BLaER1 (cell line): ENCODE measurements at regions not wholly inside any gene's neighbourhood (a gene's known extent, or its start where the extent isn't known, plus 50 kb on each side); places are given as distances from the start of the nearest gene placed in this dataset.

Experiments
- H3K27ac ChIP-seq: shearing (Covaris generic); formaldehyde crosslinking; 2 replicates; pipeline ENCODE4 v1.8.1; 2022
- H3K27me3 ChIP-seq: shearing (Covaris generic); formaldehyde crosslinking; 2 replicates; pipeline ENCODE4 v1.8.1; 2022
- H3K36me3 ChIP-seq: shearing (Covaris generic); formaldehyde crosslinking; 2 replicates; pipeline ENCODE4 v1.8.1; 2022
- H3K4me1 ChIP-seq: shearing (Covaris generic); formaldehyde crosslinking; 2 replicates; pipeline ENCODE4 v1.8.1; 2022
- H3K4me2 ChIP-seq: shearing (Covaris generic); formaldehyde crosslinking; 2 replicates; pipeline ENCODE4 v1.8.1; 2022
- H3K4me3 ChIP-seq: shearing (Covaris generic); formaldehyde crosslinking; 2 replicates; pipeline ENCODE4 v1.8.1; 2022
- H3K9ac ChIP-seq: shearing (Covaris generic); formaldehyde crosslinking; 2 replicates; pipeline ENCODE4 v1.8.1; 2022
- H3K9me3 ChIP-seq: shearing (Covaris generic); formaldehyde crosslinking; 2 replicates; pipeline ENCODE4 v1.8.1; 2022
- H4K20me1 ChIP-seq: shearing (Covaris generic); formaldehyde crosslinking; 2 replicates; pipeline ENCODE4 v1.8.1; 2022
- Cebpa-rat ChIP-seq: shearing (Covaris generic); IDR thresholded peaks from 2 replicates; pipeline ENCODE4 v1.8.1; 2022

DNA sequence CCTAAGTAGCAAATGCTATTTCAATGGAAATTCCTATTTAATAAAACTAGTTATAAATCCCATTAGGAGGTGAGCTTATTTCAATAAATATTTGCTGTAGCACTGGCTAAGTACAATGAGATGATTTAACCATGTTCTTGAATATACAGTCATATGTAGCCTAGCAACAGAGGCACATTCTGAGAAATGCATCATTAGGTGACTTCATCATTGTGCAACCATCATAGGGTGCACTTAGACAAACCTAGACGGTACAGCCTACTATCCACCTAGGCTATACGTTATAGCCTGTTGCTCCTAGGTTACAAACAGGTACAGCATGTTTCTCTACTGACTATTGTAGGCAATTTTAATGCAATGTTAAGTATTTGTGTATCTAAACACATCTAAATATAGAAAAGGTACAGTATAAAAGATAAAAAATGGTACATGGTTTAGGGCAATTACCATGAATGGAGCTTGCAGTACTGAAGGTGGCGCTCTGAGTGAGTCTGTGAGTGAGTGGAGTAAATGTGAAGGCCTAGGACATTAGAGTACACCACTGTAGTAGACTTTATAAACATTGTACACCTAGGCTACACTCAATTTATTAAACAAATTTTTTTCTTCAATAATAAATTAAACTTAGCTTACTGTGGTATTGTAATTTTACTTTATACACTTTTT lies 350.1 kb downstream of the CASP12 start:
- no peak for TF ChIP-seq Cebpa-rat
- Histone ChIP-seq H3K27me3 (no peaks in the 10 kb centered on the region), H3K4me1 (no peaks in the 10 kb centered on the region), H4K20me1 (no peaks in the 10 kb centered on the region), H3K36me3 (no peaks in the 10 kb centered on the region), H3K9me3 (no peaks in the 10 kb centered on the region), H3K4me3 (no peak overlapping the region), H3K4me2 (no peak overlapping the region), H3K27ac (no peak overlapping the region), H3K9ac (no peak overlapping the region)

DNA sequence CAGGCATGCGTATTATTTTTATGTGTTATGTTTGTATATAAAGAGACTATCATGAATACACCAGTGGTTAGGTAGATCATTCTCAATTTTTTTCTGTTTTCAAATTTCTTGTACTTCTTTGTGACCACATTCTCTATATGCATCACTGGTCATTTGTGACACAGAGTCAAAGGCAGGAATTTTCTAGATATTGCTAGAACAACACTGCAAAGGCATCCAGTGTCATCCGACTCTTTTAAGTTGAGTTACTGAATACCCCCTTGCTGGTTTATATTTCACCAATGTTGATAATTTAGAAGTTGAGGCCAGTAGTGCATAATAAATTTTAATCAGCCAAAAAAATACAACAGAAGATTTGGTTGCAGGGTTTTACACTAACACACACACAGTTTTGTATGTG lies 351.8 kb downstream of the CASP12 start:
- no peak overlapping the region for H3K27ac ChIP-seq
- no peaks in the 10 kb centered on the region for H3K9me3 ChIP-seq
- H3K27me3 ChIP-seq, result no peaks in the 10 kb centered on the region
- no peak overlapping the region for H3K4me2 ChIP-seq
- no peak overlapping the region for H3K9ac ChIP-seq
- no peaks in the 10 kb centered on the region for H3K36me3 ChIP-seq
- TF ChIP-seq Cebpa-rat, result no peak
- no peaks in the 10 kb centered on the region for H4K20me1 ChIP-seq
- H3K4me3 ChIP-seq, result no peak overlapping the region
- no peaks in the 10 kb centered on the region for H3K4me1 ChIP-seq

DNA sequence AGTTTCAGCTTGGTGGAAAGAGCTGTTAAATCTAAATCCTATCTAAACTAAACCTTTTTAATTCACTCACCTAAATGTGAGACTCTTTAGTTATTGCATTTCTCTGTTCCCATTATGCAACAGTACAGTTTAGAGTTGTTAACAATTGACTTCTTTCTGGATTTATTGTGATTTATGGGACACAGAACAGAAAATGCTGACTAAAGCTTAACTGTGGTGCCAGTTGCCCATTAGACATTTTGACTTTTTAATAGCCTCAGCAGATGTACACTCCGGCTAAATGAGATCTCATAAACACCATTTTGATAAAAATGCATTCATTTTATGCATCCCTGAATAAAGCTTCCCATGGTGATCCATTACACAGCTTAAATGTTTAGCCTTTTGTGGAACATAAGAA lies 356.6 kb downstream of the CASP12 start:
- Histone ChIP-seq H3K36me3 (no peaks in the 10 kb centered on the region), H3K27me3 (no peaks in the 10 kb centered on the region), H3K9ac (no peak overlapping the region), H3K4me1 (no peaks in the 10 kb centered on the region), H3K4me3 (no peak overlapping the region), H3K9me3 (no peaks in the 10 kb centered on the region), H4K20me1 (no peaks in the 10 kb centered on the region), H3K27ac (no peak overlapping the region), H3K4me2 (no peak overlapping the region)
- no peak for TF ChIP-seq Cebpa-rat

DNA sequence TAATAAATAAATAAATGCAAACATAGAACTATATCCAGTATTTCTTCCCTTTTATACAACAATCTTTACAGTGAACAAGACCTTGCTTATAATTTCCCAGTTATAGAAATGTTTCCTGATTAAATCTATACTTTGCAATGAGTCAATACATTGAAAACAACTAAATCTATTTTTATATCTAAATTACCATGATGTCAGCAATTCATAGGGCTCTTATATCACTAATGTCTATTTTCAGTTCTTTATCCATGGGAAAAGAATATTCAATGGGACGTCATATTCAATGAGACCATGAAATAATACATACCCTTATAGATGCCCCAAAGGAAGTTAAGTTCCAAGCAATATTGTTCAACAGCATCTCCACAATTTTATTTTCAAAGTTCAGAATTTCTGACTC lies 359.9 kb downstream of the CASP12 start:
- Histone ChIP-seq H3K4me3 (no peak overlapping the region), H3K4me1 (no peaks in the 10 kb centered on the region), H3K4me2 (no peak overlapping the region), H3K9ac (no peak overlapping the region), H3K27me3 (no peaks in the 10 kb centered on the region), H3K27ac (no peak overlapping the region), H3K9me3 (no peaks in the 10 kb centered on the region), H4K20me1 (no peaks in the 10 kb centered on the region), H3K36me3 (no peaks in the 10 kb centered on the region)
- TF ChIP-seq Cebpa-rat, result no peak

DNA sequence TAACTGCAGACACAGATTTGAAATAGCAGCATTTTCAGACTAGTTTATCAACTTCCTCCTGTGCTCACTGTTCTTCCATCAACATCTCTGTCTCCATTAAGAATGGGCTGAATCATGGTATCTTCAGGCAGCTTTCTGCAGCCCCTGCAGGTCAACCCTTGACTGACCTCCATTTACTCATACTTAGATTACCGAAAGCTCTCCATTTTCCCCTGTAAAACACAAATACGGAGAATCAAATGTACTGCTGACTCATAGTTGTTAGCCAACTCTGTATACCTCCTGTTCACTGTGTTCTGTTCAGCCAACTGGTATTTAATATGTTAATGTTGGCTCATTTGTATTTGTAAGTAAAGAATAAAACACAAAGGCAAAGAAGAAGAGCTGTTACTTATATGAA lies 364.0 kb downstream of the CASP12 start:
- Histone ChIP-seq H3K4me2 (no peak overlapping the region), H4K20me1 (no peaks in the 10 kb centered on the region), H3K4me1 (no peaks in the 10 kb centered on the region), H3K9ac (no peak overlapping the region), H3K27ac (no peak overlapping the region), H3K4me3 (no peak overlapping the region), H3K9me3 (no peaks in the 10 kb centered on the region), H3K27me3 (no peaks in the 10 kb centered on the region), H3K36me3 (no peaks in the 10 kb centered on the region)
- TF ChIP-seq Cebpa-rat, result no peak

DNA sequence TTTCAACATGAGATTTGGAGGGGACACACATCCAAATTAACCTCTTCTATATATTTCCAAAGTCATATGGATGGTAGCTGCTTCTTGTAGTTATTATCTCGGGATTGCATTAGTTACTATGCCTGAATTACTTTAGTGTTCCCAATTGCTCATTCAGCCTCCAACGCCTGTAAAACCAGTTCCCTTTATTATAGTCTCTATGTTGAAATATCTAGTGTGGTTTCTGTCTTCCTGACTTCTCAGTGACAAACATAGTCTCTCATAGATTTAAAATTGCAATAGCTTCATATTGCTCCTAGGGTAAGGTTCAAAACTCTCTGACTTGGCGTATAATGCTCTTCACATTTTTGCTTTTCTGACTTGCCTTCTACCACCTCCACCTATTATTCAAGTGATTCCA lies 366.4 kb downstream of the CASP12 start:
- no peak overlapping the region for H3K4me2 ChIP-seq
- no peaks in the 10 kb centered on the region for H4K20me1 ChIP-seq
- H3K4me1 ChIP-seq, result no peaks in the 10 kb centered on the region
- no peak overlapping the region for H3K9ac ChIP-seq
- H3K9me3 ChIP-seq, result no peaks in the 10 kb centered on the region
- no peak overlapping the region for H3K27ac ChIP-seq
- no peaks in the 10 kb centered on the region for H3K36me3 ChIP-seq
- TF ChIP-seq Cebpa-rat, result no peak
- H3K4me3 ChIP-seq, result no peak overlapping the region
- no peaks in the 10 kb centered on the region for H3K27me3 ChIP-seq

DNA sequence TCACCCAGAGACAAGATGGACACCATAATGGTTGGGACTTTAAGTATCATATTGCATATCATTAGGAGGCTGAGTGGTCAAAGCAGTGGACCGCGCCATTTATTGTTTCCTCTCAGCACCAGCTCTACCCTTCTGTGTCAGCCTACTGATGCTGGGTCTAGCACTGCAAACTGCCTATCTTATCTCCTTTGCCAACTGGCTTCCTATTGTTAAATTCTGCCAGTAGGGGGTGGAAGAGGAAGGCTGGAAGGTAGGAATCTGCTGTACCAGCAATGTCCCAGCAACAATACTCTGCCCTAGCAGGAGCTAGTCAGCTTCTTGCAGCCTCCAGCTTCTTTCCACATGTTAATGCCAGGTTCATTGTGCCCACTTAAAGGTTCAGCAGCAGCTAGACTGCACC lies 367.1 kb upstream of the PDGFD start:
- no peak overlapping the region for H3K4me3 ChIP-seq
- H3K9ac ChIP-seq, result no peak overlapping the region
- H3K27ac ChIP-seq, result no peak overlapping the region
- no peaks in the 10 kb centered on the region for H3K9me3 ChIP-seq
- no peaks in the 10 kb centered on the region for H3K4me1 ChIP-seq
- no peak overlapping the region for H3K4me2 ChIP-seq
- no peaks in the 10 kb centered on the region for H3K36me3 ChIP-seq
- no peaks in the 10 kb centered on the region for H4K20me1 ChIP-seq
- H3K27me3 ChIP-seq, result no peaks in the 10 kb centered on the region
- no peak for TF ChIP-seq Cebpa-rat

DNA sequence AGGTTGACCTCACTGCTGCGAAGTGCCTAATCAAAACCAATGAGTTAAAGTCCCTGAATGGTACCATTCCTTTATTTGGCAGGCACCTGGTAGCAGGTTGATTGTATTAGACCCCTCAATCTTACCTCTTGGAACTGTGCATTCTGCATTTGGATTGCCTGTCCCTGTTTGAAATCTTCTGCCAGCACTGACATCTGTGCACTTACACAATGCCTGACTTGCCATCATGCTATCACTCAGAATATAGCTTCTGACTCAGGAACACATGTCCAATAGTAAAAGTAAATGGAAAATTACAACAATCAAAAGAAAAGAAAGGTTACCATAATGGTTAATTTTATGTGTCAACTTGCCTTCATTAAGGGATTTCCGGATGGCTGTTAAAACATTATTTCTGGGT lies 366.0 kb upstream of the PDGFD start:
- Histone ChIP-seq H3K4me1 (no peaks in the 10 kb centered on the region), H4K20me1 (no peaks in the 10 kb centered on the region), H3K4me2 (no peak overlapping the region), H3K27me3 (no peaks in the 10 kb centered on the region), H3K27ac (no peak overlapping the region), H3K4me3 (no peak overlapping the region), H3K9me3 (no peaks in the 10 kb centered on the region), H3K9ac (no peak overlapping the region), H3K36me3 (no peaks in the 10 kb centered on the region)
- no peak for TF ChIP-seq Cebpa-rat

DNA sequence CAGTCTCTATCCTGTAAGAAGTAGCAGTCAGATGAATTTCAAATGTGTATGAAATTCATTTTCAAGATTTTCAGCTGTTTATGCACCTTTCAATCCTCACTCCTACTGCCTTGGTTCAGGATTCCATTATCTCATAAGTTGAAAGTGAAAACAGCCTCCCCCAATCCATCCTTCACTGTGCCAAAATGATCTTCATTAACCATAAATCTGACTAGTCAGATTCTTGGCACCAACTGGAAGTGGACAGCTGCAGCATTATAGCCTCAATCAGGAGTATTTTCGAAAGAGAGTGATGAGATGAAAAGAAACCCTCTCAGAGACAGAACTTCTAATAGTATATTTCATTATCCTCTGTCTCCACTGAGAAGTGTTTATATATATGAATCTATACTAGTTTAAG lies 365.3 kb upstream of the PDGFD start:
- H3K4me1 ChIP-seq, result no peaks in the 10 kb centered on the region
- no peaks in the 10 kb centered on the region for H3K27me3 ChIP-seq
- H3K27ac ChIP-seq, result no peak overlapping the region
- no peak overlapping the region for H3K4me3 ChIP-seq
- H4K20me1 ChIP-seq, result no peaks in the 10 kb centered on the region
- H3K9ac ChIP-seq, result no peak overlapping the region
- TF ChIP-seq Cebpa-rat, result no peak
- no peaks in the 10 kb centered on the region for H3K9me3 ChIP-seq
- H3K4me2 ChIP-seq, result no peak overlapping the region
- no peaks in the 10 kb centered on the region for H3K36me3 ChIP-seq

DNA sequence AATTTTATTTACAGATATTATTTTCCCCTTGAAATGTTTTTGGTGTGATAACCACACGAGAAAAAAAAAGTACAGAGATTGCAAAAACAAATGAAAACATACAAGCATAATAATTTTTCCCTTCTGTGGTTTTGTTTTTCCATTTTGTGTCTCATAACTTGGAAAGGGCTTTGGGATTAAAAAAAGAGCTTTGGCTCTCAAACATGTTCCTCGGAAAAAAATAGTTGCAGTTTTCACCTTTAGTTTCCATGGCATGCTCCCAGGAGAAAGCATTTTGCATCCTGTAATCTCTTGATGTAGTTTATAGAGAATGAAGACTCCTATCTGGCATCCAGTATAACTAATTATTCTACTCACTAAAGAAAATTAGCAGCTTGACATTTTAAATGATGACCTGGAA lies 362.1 kb upstream of the PDGFD start:
- H3K9me3 ChIP-seq, result no peaks in the 10 kb centered on the region
- no peaks in the 10 kb centered on the region for H3K27me3 ChIP-seq
- H3K27ac ChIP-seq, result no peak overlapping the region
- H3K4me1 ChIP-seq, result no peaks in the 10 kb centered on the region
- no peaks in the 10 kb centered on the region for H4K20me1 ChIP-seq
- H3K9ac ChIP-seq, result no peak overlapping the region
- no peak overlapping the region for H3K4me3 ChIP-seq
- no peak for TF ChIP-seq Cebpa-rat
- H3K36me3 ChIP-seq, result no peaks in the 10 kb centered on the region
- no peak overlapping the region for H3K4me2 ChIP-seq

DNA sequence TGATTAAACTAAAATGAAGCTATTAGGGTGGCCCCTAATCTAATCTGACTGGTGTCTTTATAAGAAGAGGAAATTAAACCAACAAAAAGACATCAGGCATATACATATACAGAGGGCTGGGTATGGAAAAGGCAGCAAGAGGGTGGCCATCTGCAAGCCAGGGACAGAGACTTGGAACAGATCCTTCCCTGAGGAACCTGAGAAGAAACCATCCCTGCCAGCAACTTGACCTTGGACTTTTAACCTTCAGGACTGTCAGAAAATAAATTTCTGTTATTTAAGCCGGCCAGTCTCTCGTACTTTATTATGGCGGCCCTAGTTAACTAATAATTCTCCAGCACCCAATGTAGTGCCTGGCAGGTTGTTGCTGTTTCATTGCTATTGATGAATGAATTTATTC lies 361.5 kb upstream of the PDGFD start:
- no peaks in the 10 kb centered on the region for H3K4me1 ChIP-seq

More for the DNA sequence above, 361.5 kb upstream of the PDGFD start:
- no peak overlapping the region for H3K4me3 ChIP-seq
- H3K27me3 ChIP-seq, result no peaks in the 10 kb centered on the region
- H3K9ac ChIP-seq, result no peak overlapping the region
- H3K9me3 ChIP-seq, result no peaks in the 10 kb centered on the region
- no peaks in the 10 kb centered on the region for H4K20me1 ChIP-seq
- no peak overlapping the region for H3K4me2 ChIP-seq
- H3K27ac ChIP-seq, result no peak overlapping the region
- TF ChIP-seq Cebpa-rat, result no peak
- H3K36me3 ChIP-seq, result no peaks in the 10 kb centered on the region
